Effector CD4-positive, alpha-beta T cell (primary cell): ENCODE measurements at regions not wholly inside any gene's neighbourhood (a gene's known extent, or its start where the extent isn't known, plus 50 kb on each side); places are given as distances from the start of the nearest gene placed in this dataset.
"Not testable (repeated sequence)": the region's sequence is repeated elsewhere in the genome, so short reads cannot be mapped to it uniquely, and the experiment has no call there.

ENCODE experiments used
- DNase-seq: peaks from one replicate; pipeline ENCODE4 v3.0.0-alpha.2; 2020

DNA sequence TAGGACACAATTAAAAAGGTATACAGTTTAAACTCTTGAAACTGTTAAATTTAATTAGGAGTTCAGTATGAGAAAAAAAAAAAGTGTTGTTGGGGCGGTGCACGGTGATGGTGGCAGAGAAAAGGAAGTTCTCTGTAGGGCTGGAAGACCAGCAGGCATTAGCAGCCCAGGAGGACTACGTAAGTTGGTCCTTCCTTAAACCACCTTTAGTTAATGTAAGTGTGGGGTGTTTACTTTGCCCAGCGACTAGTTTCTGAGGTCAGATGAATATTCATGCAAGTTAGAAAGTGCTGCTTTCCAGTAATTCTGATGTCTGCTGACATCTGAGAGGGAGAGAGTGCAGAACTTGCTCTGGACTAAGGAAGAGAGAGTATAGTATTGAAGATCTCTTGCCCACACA is 54.9 kb downstream of the NKX2-1 start:
- DNase-seq = no peak

DNA sequence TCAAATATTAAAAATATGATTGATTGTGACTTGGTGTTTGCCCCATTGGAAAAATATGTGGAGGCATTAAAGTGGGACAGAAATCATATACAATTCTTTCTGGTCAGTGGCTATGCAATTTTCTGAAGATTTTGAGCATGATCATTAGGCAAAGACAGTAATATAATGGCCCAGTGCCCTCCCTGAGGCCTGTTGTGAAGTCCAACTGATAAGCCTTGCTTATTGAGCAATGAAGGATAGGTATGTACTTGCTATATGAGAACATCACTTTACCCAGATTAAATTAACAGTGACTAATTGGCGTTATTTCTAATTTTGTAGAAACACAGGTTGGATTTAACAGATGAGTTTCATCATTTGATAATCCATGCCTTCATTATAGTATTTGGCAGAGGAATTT is 57.1 kb downstream of the NKX2-1 start:
- DNase-seq = no peak

DNA sequence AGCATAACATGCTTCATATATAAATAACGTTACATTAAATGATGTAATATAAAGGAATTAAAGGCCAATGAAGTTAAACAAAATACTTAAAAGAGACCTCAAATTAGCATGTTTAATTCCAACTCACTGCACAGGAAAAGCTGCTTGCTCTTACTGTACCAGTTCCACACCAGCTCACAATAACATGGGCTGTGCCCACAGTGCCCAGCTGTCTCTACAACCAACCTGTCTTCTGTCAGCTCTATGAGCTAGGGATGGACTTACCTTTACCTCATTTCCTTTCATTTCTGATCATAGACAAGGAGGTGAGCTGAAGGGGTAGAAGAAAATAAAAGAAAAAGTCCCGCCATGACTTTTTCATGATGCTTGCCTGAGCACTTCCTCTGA is 64.8 kb downstream of the NKX2-1 start:
- no peak for DNase-seq

DNA sequence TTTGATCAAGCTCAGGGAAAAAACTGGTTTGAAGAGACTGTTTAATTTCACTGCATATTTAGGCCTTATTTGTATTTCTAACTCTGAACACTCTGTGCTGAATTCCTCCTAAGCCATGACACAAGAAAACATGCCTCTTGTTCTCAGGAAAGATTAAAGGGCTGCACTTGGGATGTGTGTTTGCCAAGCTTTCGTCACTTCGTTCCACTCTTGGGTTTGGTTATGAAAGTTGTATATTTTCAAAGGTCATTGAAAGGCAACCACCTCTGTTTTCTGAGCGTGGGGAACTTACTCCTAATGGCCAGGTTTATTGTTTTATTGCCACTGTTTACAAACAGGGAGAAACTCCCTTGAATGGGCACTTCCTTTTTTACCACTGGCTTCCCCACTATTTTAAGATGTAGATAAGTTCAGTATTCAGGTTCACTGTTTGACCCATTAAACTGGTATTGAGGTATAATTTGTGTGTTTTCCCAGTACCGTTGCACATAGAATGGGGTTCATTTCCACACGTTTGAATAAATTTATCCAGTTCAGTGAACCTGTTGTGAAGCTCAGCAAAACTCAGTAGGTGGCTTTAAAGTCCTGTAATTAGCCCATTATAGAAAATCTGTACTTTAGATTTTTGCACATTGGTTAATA is 65.3 kb downstream of the NKX2-1 start:
- no peak for DNase-seq

DNA sequence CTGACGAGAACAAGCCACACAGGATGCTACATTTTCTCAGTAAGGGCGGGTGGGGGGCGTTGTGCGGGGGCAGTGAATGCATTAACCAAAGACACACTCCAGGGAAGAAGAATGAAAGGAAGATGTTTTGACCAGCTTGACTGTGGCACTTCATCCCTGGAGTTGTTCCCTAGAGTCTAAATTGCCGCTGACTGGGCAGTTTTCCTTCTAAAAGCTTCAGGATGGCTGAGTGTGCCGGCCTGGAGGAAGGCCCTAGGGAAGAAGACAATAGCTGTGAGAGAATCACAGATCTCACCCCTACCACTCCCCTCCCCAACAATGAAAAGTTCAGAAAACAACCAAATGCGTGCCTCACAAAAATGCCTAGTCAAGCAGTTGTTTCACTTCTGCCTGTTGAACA is 67.2 kb downstream of the NKX2-1 start:
- no peak for DNase-seq

- no peak for DNase-seq
Observed at GRCh38 chr14:36451310-36452065, 68.5 kb downstream of the NKX2-1 start.

DNA sequence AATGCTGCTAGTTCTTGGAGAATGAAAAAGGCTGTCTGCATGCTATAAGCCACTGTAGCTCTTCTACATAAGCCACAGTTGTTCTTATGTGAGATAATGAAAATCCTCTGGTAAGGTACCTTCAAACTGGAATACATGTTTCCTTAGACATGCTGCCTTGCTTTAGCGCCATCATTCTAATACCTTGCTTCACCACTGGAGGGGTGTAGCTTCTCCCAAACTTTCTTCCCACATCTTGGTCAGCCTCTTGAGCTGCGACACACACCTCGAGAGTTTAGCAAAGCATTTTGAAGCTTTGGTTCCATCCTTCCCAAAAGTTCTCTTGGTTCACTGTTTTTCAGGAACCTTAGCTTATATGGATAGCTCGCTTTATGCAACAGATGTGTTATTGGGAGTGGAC is 69.5 kb downstream of the NKX2-1 start:
- DNase-seq = no peak

- no peak for DNase-seq
Observed at GRCh38 chr14:36449903-36450302, 70.1 kb downstream of the NKX2-1 start.

GRCh38 chr14:36443374-36443773 is 76.7 kb downstream of the NKX2-1 start:
- no peak for DNase-seq

DNA sequence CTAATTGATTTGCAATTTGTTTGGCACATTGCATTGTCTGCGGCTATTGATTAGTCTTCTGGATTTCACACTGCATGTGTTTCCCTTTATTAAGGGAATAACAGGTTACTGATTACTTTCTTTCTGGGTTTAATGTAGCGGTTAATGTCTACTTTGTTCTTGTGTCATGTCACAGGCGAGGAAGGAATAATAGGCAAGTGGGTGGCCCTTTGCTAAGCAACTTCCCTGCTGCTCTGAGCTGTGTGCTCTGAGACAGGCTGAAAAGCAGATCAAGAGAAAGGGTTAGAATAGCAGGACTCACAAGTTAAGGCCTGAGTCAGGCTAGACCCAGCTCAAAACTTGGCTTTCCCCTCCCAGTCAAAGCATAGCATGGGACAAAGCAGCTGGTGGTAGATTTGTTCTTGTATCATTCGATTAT is 77.2 kb downstream of the NKX2-1 start:
- DNase-seq = no peak

DNA sequence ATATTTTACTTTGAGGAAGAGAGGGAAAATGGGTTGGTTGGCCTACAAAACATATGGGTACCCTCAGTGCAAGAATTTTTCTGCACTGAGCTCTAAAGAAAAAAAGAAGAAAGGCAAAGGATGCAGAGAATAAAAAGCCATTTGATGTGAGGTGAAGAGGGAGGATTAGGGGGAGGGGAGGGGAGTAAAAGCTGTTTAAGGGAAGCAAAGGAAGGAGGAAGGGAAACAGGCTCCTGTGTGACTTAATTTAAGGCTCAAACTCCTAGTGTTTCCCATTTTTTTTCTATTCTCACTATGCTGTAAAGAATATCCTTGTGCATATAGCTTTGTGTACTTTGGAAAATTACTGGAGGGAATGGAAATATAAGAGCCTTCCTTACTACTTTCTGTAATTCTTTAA is 78.7 kb downstream of the NKX2-1 start:
- no peak for DNase-seq

GRCh38 chr14:36439766-36440165 is 80.3 kb downstream of the NKX2-1 start:
- no peak for DNase-seq

GRCh38 chr14:36438883-36439282 is 81.1 kb downstream of the NKX2-1 start:
- DNase-seq = no peak

GRCh38 chr14:36430662-36431084 is 89.4 kb downstream of the NKX2-1 start:
- no peak for DNase-seq

GRCh38 chr14:36430169-36430568 is 89.9 kb downstream of the NKX2-1 start:
- no peak for DNase-seq

- DNase-seq = no peak
Observed at GRCh38 chr14:36429692-36430091, 90.3 kb downstream of the NKX2-1 start.

DNA sequence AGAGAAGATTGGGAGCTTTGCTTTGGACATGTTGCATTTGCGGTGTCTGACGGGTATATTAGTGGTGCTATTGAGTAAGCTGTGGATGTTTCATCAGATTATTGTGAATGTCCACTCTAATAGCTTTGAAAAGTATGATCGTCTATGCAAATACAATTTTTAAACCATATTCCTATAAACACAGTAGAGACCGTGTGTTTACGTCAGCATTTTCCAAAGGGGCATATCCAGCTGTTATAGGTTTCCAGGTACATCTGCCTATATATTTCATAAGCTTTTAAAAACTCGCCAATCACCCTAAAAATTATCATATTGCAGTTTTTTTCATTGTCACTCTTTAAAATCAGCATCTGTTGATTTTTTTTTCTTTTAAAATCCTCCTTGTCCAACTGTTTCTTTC is 91.7 kb downstream of the NKX2-1 start:
- no peak for DNase-seq

- no peak for DNase-seq
Observed at GRCh38 chr14:36426836-36427235, 93.2 kb downstream of the NKX2-1 start.

GRCh38 chr14:36426113-36426512 is 93.9 kb downstream of the NKX2-1 start:
- no peak for DNase-seq

GRCh38 chr14:36424478-36425102 is 95.4 kb downstream of the NKX2-1 start:
- DNase-seq = no peak

- DNase-seq = no peak
Observed at GRCh38 chr14:36423430-36423829, 96.6 kb downstream of the NKX2-1 start.

DNA sequence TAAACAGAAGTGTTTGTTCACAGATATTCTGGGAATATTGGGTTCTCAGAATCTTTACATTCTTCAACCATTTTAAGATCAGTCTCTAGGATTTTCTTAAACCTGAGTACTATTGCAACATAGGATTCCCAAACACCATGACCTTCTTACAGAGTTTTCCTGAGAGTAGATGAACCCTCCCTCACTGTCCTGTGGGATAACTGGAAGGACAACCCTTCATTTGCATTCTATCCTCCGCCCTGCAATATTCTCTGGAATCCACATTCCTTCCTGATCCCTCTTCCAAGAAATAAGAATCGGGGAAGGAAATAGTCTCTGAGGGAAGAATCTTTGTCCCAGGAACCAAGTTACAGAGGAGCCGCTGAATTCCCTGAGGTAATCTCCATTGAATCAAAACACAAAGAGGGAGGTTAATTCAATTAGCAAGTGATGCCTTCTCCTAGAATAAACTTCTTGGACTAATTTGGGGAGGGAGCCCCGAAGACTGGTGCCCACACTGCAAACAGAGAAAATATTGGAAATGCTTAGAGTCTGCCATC is 99.8 kb upstream of the MBIP start:
- no peak for DNase-seq

GRCh38 chr14:36418937-36419336 is 98.5 kb upstream of the MBIP start:
- no peak for DNase-seq

DNA sequence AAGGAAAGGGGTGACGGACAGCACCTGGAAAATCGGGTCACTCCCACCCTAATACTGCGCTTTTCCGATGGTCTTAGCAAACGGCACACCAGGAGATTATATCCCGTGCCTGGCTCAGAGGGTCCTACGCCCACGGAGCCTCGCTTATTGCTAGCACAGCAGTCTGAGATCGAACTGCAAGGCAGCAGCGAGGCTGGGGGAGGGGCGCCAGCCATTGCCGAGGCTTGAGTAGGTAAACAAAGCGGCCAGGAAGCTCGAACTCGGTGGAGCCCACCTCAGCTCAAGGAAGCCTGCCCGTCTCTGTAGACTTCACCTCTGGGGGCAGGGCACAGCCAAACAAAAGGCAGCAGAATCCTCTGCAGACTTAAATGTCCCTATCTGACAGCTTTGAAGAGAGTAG is 91.5 kb upstream of the MBIP start:
- DNase-seq = not testable (repeated sequence)
